Caco-2 (cell line): ENCODE measurements at regions not wholly inside any gene's neighbourhood (a gene's known extent, or its start where the extent isn't known, plus 50 kb on each side); places are given as distances from the start of the nearest gene placed in this dataset.
"Not testable (repeated sequence)": the region's sequence is repeated elsewhere in the genome, so short reads cannot be mapped to it uniquely, and the experiment has no call there.

Source experiments
- BruUV-seq: library from RNA; stranded (reverse); fragments of 400-500 nt; replicated peaks from 2 replicates; lab custom pipeline; 2021; lab: Mats Ljungman, UMichigan
- CTCF ChIA-PET: fragments of 300-600 bp; sonication (Branson Sonifier 250); formaldehyde crosslinking; loops from one replicate; lab custom pipeline; 2022; ENCODE audit warnings: antibody characterized with exemption; lab: Charles Lee
- POLR2A ChIA-PET: fragments of 300-600 bp; sonication (Branson Sonifier 250); formaldehyde crosslinking; loops from one replicate; lab custom pipeline; 2022; ENCODE audit warnings: antibody characterized with exemption; lab: Charles Lee
- DNase-seq, 2 experiments: peaks; one replicate each; pipeline versions ENCODE4 v3.0.0 to v3.0.0-alpha.2; 2020 to 2022
- H3K27me3 ChIP-seq: replicated peaks from 2 replicates; pipeline ENCODE4 v1.6.0; 2011; ENCODE audit warnings: low read length; ENCODE audit not compliant: control insufficient read depth, insufficient read depth
- H3K36me3 ChIP-seq: 2 replicates; pipeline ENCODE4 v1.5.1; 2011; ENCODE audit warnings: low read length; ENCODE audit not compliant: control insufficient read depth, insufficient read depth
- H3K4me1 ChIP-seq: fragments of 250-450 bp; sonication (Bioruptor Pico); 2 replicates; pipeline ENCODE4 v1.5.1; 2020; ENCODE audit warnings: mild to moderate bottlenecking
- H3K4me3 ChIP-seq: 2 replicates; pipeline ENCODE4 v1.5.1; 2011; ENCODE audit warnings: low read depth, mild to moderate bottlenecking, control low read depth, low read length
- H3K9me3 ChIP-seq: fragments of 250-450 bp; sonication (Bioruptor Pico); 2 replicates; pipeline ENCODE4 v1.5.1; 2020; ENCODE audit warnings: mild to moderate bottlenecking, moderate library complexity
- H3K27ac Mint-ChIP-seq: one replicate; pipeline ENCODE4 v1.8.0; 2022; ENCODE audit warnings: mixed read lengths; ENCODE audit not compliant: unreplicated experiment
- H3K27me3 Mint-ChIP-seq: one replicate; pipeline ENCODE4 v1.8.0; 2022; ENCODE audit warnings: mixed read lengths; ENCODE audit not compliant: insufficient read depth, unreplicated experiment
- H3K36me3 Mint-ChIP-seq: one replicate; pipeline ENCODE4 v1.8.0; 2022; ENCODE audit warnings: mild to moderate bottlenecking, mixed read lengths; ENCODE audit not compliant: insufficient read depth, unreplicated experiment
- H3K4me1 Mint-ChIP-seq: one replicate; pipeline ENCODE4 v1.8.0; 2022; ENCODE audit warnings: low read depth, mixed read lengths; ENCODE audit not compliant: unreplicated experiment
- H3K4me3 Mint-ChIP-seq: one replicate; pipeline ENCODE4 v1.8.0; 2022; ENCODE audit warnings: mild to moderate bottlenecking, moderate library complexity, mixed read lengths; ENCODE audit not compliant: unreplicated experiment
- H3K9me3 Mint-ChIP-seq: one replicate; pipeline ENCODE4 v1.8.0; 2022; ENCODE audit warnings: mixed read lengths; ENCODE audit not compliant: unreplicated experiment
- CTCF ChIP-seq, 2 experiments: fragments of 200-600 bp in 1 of 2; IDR thresholded peaks; 1 replicate in 1 of 2; 2 replicates in 1 of 2; pipeline versions ENCODE4 v1.5.1 to v1.8.0; 2011 to 2022; ENCODE audit warnings: antibody characterized with exemption in 1 of 2, control low read depth in 1 of 2, inconsistent platforms in 1 of 2, low read depth in 1 of 2, low read length in 1 of 2, mild to moderate bottlenecking in 1 of 2, moderate library complexity in 1 of 2; ENCODE audit not compliant: insufficient read depth in 1 of 2, severe bottlenecking in 1 of 2, unreplicated experiment in 1 of 2
- intact Hi-C: fragments of 100-400 bp; cut with micrococcal nuclease; formaldehyde crosslinking; loops from one replicate; pipeline ENCODE4 v1.10.0; 2022; ENCODE audit not compliant: unreplicated experiment

GRCh38 chr2:95734976-95735890 lies 143.4 kb downstream of the TRIM43 start:
- no peak overlapping the region for H3K27ac Mint-ChIP-seq
- H3K4me3 Mint-ChIP-seq: no peak overlapping the region
- ChIA-PET CTCF (no interaction called here), POLR2A (no interaction called here)
- Histone ChIP-seq H3K27me3 (no peaks in the 10 kb centered on the region), H3K4me1 (no peaks in the 10 kb centered on the region), H3K4me3 (no peak overlapping the region), H3K36me3 (no peaks in the 10 kb centered on the region), H3K9me3 (no peaks in the 10 kb centered on the region)
- BruUV-seq: no TSS peak
- DNase-seq: no peak
- no peaks in the 10 kb centered on the region for H3K36me3 Mint-ChIP-seq
- intact Hi-C loops: no loop called here
- H3K4me1 Mint-ChIP-seq: no peaks in the 10 kb centered on the region
- TF ChIP-seq CTCF (IDR thresholded peaks at IDR 0.05; ENCODE audit: insufficient read depth in 1 of 2, low read depth in 1 of 2, low read length in 1 of 2, severe bottlenecking in 1 of 2, unreplicated experiment in 1 of 2): no peak
- H3K27me3 Mint-ChIP-seq: peaks cover 16% of the 10 kb centered on the region
- H3K9me3 Mint-ChIP-seq: no peaks in the 10 kb centered on the region

- H3K27me3 ChIP-seq: no peaks in the 10 kb centered on the region
- H3K27me3 Mint-ChIP-seq: peaks cover 14% of the 10 kb centered on the region
- POLR2A ChIA-PET: no interaction called here
- H3K4me3 ChIP-seq: no peak overlapping the region
- H3K27ac Mint-ChIP-seq: no peak overlapping the region
- no peaks in the 10 kb centered on the region for H3K9me3 Mint-ChIP-seq
- H3K4me1 ChIP-seq: no peaks in the 10 kb centered on the region
- H3K36me3 Mint-ChIP-seq: no peaks in the 10 kb centered on the region
- H3K9me3 ChIP-seq: peaks cover 3% of the 10 kb centered on the region; the same call in 1 of the 2 replicates
- no peak overlapping the region for H3K4me3 Mint-ChIP-seq
- no peaks in the 10 kb centered on the region for H3K4me1 Mint-ChIP-seq
- DNase-seq: no peak
- no peak for TF ChIP-seq CTCF (IDR thresholded peaks at IDR 0.05; ENCODE audit: insufficient read depth in 1 of 2, low read depth in 1 of 2, low read length in 1 of 2, severe bottlenecking in 1 of 2, unreplicated experiment in 1 of 2)
- intact Hi-C loops: no loop called here
- H3K36me3 ChIP-seq: no peaks in the 10 kb centered on the region
- CTCF ChIA-PET: no interaction called here
- no TSS peak for BruUV-seq
These were observed 146.5 kb downstream of the TRIM43 start for GRCh38 chr2:95738301-95738700.

DNA sequence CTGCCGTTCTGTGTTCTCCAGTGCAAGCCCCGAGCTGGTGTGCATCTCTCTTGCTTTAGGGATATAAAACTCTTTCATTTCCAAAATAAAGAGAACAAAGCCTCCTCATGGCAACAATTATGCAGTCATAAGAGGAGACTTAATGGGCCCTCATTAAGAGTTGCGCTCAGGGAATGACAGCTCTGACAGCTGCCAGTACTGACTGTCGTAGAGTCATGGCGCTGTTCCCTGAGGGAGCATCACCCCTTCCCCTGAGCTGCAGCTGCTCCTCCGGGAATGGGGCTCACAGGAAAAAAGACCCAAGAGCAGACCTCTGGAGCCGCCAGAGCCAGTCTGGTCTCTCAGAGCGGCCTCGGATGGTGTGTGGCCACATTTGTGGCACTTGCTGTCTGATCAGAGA lies 160.3 kb downstream of the TRIM43 start:
- H3K4me1 ChIP-seq, H3K27me3 ChIP-seq, intact Hi-C loops, DNase-seq, H3K9me3 Mint-ChIP-seq, H3K36me3 ChIP-seq, BruUV-seq, H3K4me3 ChIP-seq, H3K9me3 ChIP-seq, H3K4me3 Mint-ChIP-seq, H3K27me3 Mint-ChIP-seq, CTCF ChIA-PET, H3K4me1 Mint-ChIP-seq, POLR2A ChIA-PET, H3K36me3 Mint-ChIP-seq, H3K27ac Mint-ChIP-seq: not testable (repeated sequence)

- H3K4me1 ChIP-seq, H3K4me3 Mint-ChIP-seq, DNase-seq, H3K27ac Mint-ChIP-seq, H3K27me3 ChIP-seq, POLR2A ChIA-PET, H3K4me1 Mint-ChIP-seq, CTCF ChIA-PET, H3K36me3 ChIP-seq, H3K27me3 Mint-ChIP-seq, H3K9me3 Mint-ChIP-seq, intact Hi-C loops, H3K36me3 Mint-ChIP-seq, BruUV-seq, H3K9me3 ChIP-seq, H3K4me3 ChIP-seq: not testable (repeated sequence)
These were observed 162.0 kb downstream of the TRIM43 start for GRCh38 chr2:95753812-95754211.

DNA sequence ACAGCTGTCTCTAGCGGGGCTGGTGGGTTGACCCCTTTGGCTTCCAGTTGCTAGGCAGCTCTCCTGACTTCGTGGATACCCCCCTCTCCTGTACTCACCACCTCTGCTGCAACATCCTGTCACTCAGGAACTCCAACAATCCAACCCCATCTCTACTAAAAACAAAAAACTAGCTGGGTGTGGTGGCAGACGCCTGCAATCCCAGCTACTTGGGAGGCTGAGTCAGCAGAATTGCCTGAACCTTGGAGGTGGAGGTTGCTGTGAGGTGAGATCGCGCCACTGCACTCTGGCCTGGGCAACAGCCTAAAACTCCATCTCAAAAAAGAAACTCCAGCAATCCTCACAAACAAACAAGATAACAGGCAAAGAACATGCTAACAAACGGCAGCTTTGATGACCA lies 162.4 kb downstream of the TRIM43 start:
- intact Hi-C loops, H3K4me1 Mint-ChIP-seq, H3K4me3 ChIP-seq, H3K27me3 Mint-ChIP-seq, DNase-seq, H3K4me1 ChIP-seq, H3K27ac Mint-ChIP-seq, H3K36me3 Mint-ChIP-seq, H3K27me3 ChIP-seq, POLR2A ChIA-PET, BruUV-seq, H3K9me3 Mint-ChIP-seq, CTCF ChIA-PET, H3K9me3 ChIP-seq, H3K36me3 ChIP-seq, H3K4me3 Mint-ChIP-seq: not testable (repeated sequence)
